Thyroid gland (tissue), 4 donors: ENCODE measurements at regions not wholly inside any gene's neighbourhood (a gene's known extent, or its start where the extent isn't known, plus 50 kb on each side); places are given as distances from the start of the nearest gene placed in this dataset.

Experiments used
- CTCF ChIP-seq, 6 experiments: fragments of 200-600 bp in 3 of 6; fragments of 450-650 bp in 3 of 6; sonication (generic) in 3 of 6; IDR thresholded peaks; one replicate each; pipeline ENCODE4 v1.5.1; 2016 to 2019; ENCODE audit warnings: antibody characterized with exemption in 6 of 6, mild to moderate bottlenecking in 2 of 6, inconsistent platforms in 1 of 6, moderate library complexity in 1 of 6
- POLR2A ChIP-seq, 2 donors: fragments of 450-650 bp; IDR thresholded peaks; one replicate each; pipeline ENCODE4 v1.6.1; 2017; ENCODE audit warnings: antibody characterized with exemption in 2 of 2, mild to moderate bottlenecking in 2 of 2, moderate library complexity in 1 of 2

- TF ChIP-seq CTCF (IDR thresholded peaks at IDR 0.05) (no peak), POLR2A (IDR thresholded peaks at IDR 0.05) (no peak)
Measured at GRCh38 chr15:58352026-58352929, 79.5 kb upstream of the LIPC start.
